ENCODE measurements at regions not wholly inside any gene's neighbourhood (a gene's known extent, or its start where the extent isn't known, plus 50 kb on each side); places are given as distances from the start of the nearest gene placed in this dataset.

GRCh38 chr15:93565201-93565600 is 476.2 kb upstream of the RGMA start:
- Histone ChIP-seq H3K27me3 (no peaks in the 10 kb centered on the region), H3K4me1 (no peaks in the 10 kb centered on the region), H3K27ac (no peak overlapping the region), H3K4me3 (no peak overlapping the region), H3K9me3 (no peaks in the 10 kb centered on the region), H3K36me3 (no peaks in the 10 kb centered on the region)
- no peak for TF ChIP-seq CTCF (IDR thresholded peaks at IDR 0.05)
- no peak for TF ChIP-seq POLR2A (IDR thresholded peaks at IDR 0.05)
- DNase-seq: no peak

DNA sequence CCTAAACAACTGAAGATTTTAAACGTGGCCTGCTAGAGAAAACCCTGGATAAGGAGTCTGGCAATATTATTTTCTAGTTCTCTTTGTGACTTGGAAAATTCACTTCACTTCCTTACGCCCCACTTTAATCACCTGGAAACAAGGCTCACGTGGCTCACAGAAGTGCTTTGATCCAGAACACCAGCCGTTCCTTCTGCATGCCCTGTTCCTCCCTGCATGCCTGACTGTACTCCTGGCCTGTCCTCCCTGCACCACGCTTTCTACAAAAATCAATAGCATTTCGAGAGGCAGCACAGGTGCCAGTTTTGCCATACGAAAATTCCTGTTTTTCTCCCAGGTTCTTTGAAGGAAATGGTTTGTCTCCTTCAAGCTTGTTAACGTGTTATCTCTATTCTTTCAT is 474.2 kb upstream of the RGMA start:
- Histone ChIP-seq H3K9me3 (no peaks in the 10 kb centered on the region), H3K4me1 (no peaks in the 10 kb centered on the region), H3K27ac (no peak overlapping the region), H3K36me3 (no peaks in the 10 kb centered on the region), H3K27me3 (no peaks in the 10 kb centered on the region), H3K4me3 (no peak overlapping the region)
- DNase-seq: no peak
- TF ChIP-seq CTCF (IDR thresholded peaks at IDR 0.05): no peak
- no peak for TF ChIP-seq POLR2A (IDR thresholded peaks at IDR 0.05)

DNA sequence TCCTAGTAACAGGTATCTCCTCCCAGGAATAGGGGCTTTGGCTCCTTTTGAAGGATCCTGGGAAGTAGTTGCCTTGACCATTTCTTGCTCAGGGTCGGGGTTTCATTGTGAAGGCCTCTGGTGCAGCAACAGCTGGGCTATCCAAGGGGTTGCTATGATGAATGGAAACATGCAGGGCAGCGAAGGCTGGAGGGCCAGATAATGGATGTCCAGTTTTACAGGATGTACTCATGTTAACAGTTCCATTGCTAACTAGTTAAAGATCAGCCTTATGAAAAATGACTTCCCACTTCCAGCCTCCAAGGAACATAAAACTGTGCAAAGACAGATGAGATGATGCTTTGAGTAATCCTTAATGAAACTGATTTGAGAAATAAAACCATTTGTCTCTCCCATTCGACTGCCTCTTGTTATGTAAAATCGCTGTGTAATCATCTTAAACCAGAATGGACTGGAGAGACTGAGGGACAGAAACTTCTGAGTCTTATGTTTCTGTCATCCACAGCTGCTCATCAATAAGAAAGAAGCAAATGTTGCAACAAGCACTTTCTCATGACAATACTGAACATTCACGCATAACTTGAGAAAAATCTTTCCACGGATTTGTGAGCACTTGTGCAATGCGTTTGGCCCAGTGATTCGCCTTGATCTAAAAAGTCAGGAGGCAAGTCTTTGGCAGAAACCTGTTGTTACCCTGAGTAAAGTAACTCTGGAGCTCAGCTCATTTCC is 473.5 kb upstream of the RGMA start:
- H3K4me3 ChIP-seq: no peak overlapping the region
- no peak for DNase-seq
- H3K36me3 ChIP-seq: no peaks in the 10 kb centered on the region
- no peak overlapping the region for H3K27ac ChIP-seq
- H3K27me3 ChIP-seq: no peaks in the 10 kb centered on the region
- no peaks in the 10 kb centered on the region for H3K9me3 ChIP-seq
- H3K4me1 ChIP-seq: no peaks in the 10 kb centered on the region
- TF ChIP-seq POLR2A (IDR thresholded peaks at IDR 0.05) (no peak), CTCF (IDR thresholded peaks at IDR 0.05) (no peak)

DNA sequence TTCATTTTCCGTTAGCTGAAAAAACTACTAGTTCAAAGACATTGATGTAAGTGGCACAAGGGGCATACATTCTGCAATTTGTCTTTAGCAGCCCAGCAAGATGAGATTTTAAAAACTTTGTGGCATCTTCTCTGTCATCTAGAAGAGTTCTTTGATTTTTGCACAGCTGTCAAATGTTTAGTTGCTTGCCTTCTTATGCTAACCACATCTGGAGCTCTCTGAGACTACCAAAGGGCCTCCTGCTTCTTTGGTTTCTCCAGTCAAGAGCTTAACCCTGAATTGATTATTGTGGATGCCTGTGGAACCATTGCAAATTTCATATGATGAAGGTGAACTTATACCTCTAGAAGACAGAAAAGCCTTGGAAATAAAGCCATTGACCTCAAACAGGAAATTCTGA is 468.7 kb upstream of the RGMA start:
- TF ChIP-seq POLR2A (IDR thresholded peaks at IDR 0.05) (no peak), CTCF (IDR thresholded peaks at IDR 0.05) (no peak)
- Histone ChIP-seq H3K36me3 (no peaks in the 10 kb centered on the region), H3K4me1 (no peaks in the 10 kb centered on the region), H3K9me3 (no peaks in the 10 kb centered on the region), H3K4me3 (no peak overlapping the region), H3K27me3 (no peaks in the 10 kb centered on the region), H3K27ac (no peak overlapping the region)
- no peak for DNase-seq

GRCh38 chr15:93553167-93553935 is 464.3 kb upstream of the RGMA start:
- no peak for TF ChIP-seq POLR2A (IDR thresholded peaks at IDR 0.05)
- H3K4me3 ChIP-seq: no peak overlapping the region

GRCh38 chr15:93543093-93543492 is 454.1 kb upstream of the RGMA start:
- Histone ChIP-seq H3K4me3 (no peak overlapping the region), H3K4me1 (no peaks in the 10 kb centered on the region), H3K36me3 (no peaks in the 10 kb centered on the region), H3K9me3 (no peaks in the 10 kb centered on the region), H3K27me3 (no peaks in the 10 kb centered on the region), H3K27ac (no peak overlapping the region)
- TF ChIP-seq POLR2A (IDR thresholded peaks at IDR 0.05) (no peak), CTCF (IDR thresholded peaks at IDR 0.05) (no peak)
- no peak for DNase-seq

More at GRCh38 chr15:93553167-93553935, 464.3 kb upstream of the RGMA start:
- no peak overlapping the region for H3K27ac ChIP-seq
- H3K27me3 ChIP-seq: no peaks in the 10 kb centered on the region
- H3K9me3 ChIP-seq: no peaks in the 10 kb centered on the region
- no peak for DNase-seq
- no peaks in the 10 kb centered on the region for H3K36me3 ChIP-seq
- no peaks in the 10 kb centered on the region for H3K4me1 ChIP-seq
